CD4-positive, alpha-beta T cell (primary cell): ENCODE measurements at regions not wholly inside any gene's neighbourhood (a gene's known extent, or its start where the extent isn't known, plus 50 kb on each side); places are given as distances from the start of the nearest gene placed in this dataset.

Experiments
- ATAC-seq: fragments of 200-7000 bp; cut with Tn5 transposase; one replicate; pipeline ENCODE4 v1.10.0; 2022; ENCODE audit warnings: mild to moderate bottlenecking; ENCODE audit not compliant: poor library complexity
- CTCF ChIA-PET: fragments of 350-600 bp; sonication (Branson Sonifier 250); formaldehyde crosslinking; loops from one replicate; lab custom pipeline; 2021; ENCODE audit warnings: antibody characterized with exemption, inconsistent platforms; lab: Charles Lee
- POLR2A ChIA-PET: fragments of 350-600 bp; sonication (Branson Sonifier 250); formaldehyde crosslinking; loops from one replicate; lab custom pipeline; 2021; ENCODE audit warnings: antibody characterized with exemption, inconsistent platforms; lab: Charles Lee
- DNase-seq, 14 experiments: peaks; one replicate each; pipeline ENCODE4 v3.0.0-alpha.2; 2013 to 2020; ENCODE audit warnings: mixed read lengths in 2 of 14
- H3K27ac ChIP-seq, 2 donors: one replicate each; pipeline versions ENCODE4 v1.5.1 to v1.7.0; 2013; ENCODE audit warnings: low read length in 2 of 2, low read depth in 1 of 2, mild to moderate bottlenecking in 1 of 2
- H3K27me3 ChIP-seq, 2 experiments: 1 replicate in 1 of 2; 2 replicates in 1 of 2; pipeline versions ENCODE4 v1.6.1 to v1.7.0; 2013; ENCODE audit warnings: low read length in 2 of 2, control low read depth in 1 of 2, mild to moderate bottlenecking in 1 of 2, moderate library complexity in 1 of 2; ENCODE audit not compliant: insufficient read depth in 2 of 2, control insufficient read depth in 1 of 2
- H3K36me3 ChIP-seq: one replicate; pipeline ENCODE4 v1.6.1; 2013; ENCODE audit warnings: low read length, control low read depth; ENCODE audit not compliant: insufficient read depth
- H3K4me1 ChIP-seq: one replicate; pipeline ENCODE4 v1.6.1; 2013; ENCODE audit warnings: low read length, control low read depth; ENCODE audit not compliant: insufficient read depth
- H3K4me3 ChIP-seq: one replicate; pipeline ENCODE4 v1.5.1; 2013; ENCODE audit warnings: mild to moderate bottlenecking, low read length, moderate library complexity
- H3K9me3 ChIP-seq, 2 experiments: 1 replicate in 1 of 2; 2 replicates in 1 of 2; pipeline versions ENCODE4 v1.6.1 to v1.7.0; 2013; ENCODE audit warnings: low read length in 2 of 2, mild to moderate bottlenecking in 2 of 2, control low read depth in 1 of 2, moderate library complexity in 1 of 2; ENCODE audit not compliant: control insufficient read depth in 1 of 2, insufficient read depth in 1 of 2
- H3K27ac Mint-ChIP-seq: one replicate; pipeline ENCODE4 v1.8.0; 2020; ENCODE audit warnings: mixed read lengths
- H3K27me3 Mint-ChIP-seq: one replicate; pipeline ENCODE4 v1.8.0; 2021; ENCODE audit warnings: mixed read lengths
- H3K36me3 Mint-ChIP-seq: one replicate; pipeline ENCODE4 v1.8.0; 2021; ENCODE audit warnings: low read depth, mixed read lengths
- H3K4me1 Mint-ChIP-seq: one replicate; pipeline ENCODE4 v1.8.0; 2021; ENCODE audit warnings: low read depth, mixed read lengths
- H3K4me3 Mint-ChIP-seq: one replicate; pipeline ENCODE4 v1.8.0; 2020; ENCODE audit warnings: mild to moderate bottlenecking, mixed read lengths
- H3K9me3 Mint-ChIP-seq: one replicate; pipeline ENCODE4 v1.8.0; 2020; ENCODE audit warnings: mixed read lengths
- intact Hi-C, 2 experiments: fragments of 100-400 bp; cut with DNase I in 1 of 2; cut with micrococcal nuclease in 1 of 2; formaldehyde crosslinking; loops; one replicate each; pipeline versions ENCODE4 v1.15.1 to v1.9.0; 2023 to 2025; cut with DNase I, micrococcal nuclease
- TF ChIP-seq, protein P1 (sequence below): fragments of 200-600 bp; IDR thresholded peaks from one replicate; pipeline ENCODE4 v1.8.0; 2022; ENCODE audit warnings: antibody characterized with exemption, mild to moderate bottlenecking

DNA sequence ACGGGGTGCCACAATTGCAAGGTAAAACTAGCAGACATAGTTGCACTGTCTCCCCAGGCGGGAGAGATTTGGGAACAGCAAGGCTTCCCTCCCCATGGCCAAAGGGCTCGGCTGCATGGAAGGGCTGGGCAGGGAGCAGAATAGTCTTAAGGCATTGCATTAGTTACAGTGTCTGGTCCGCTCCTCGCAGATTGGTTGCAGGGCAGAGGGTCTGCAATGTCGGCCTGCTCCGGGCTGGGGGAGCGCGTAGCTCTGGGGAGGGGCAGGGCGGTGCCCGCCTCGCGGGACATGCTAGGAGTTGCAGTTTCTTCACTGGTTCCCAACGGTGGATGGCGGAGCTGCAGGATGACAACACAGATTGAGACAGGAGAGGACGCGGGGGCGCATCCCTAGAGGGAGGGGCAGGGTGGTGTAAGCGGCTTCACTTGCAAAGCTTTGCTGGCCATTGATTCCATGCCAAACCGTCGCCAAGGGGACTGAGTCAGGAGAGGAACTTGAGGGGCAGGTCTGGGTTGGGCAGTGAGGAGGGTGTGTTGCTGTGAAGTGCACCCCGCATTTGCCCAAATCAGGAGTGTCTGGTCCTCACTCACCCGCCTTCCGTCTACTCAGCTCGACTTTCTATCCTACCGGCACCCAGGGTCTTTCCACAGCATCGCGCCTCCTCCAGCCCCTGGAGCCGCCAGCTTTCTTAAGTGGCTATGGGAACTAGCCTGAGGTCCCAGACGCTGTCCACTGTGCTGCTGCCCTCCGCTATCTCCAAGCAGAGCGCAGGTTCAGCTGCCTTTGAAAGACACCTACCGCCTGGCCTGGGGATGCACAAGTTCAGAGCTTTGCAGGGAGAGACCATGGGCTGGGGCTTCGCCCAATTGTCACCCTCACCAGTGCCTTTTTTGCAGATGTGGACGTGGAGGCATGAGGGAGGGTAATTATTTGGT is 1748.9 kb downstream of the TP53TG3F start:
- intact Hi-C loops: no loop called here
- peaks cover 8 to 33% of the 10 kb centered on the region in 2 experiments for H3K9me3 ChIP-seq
- H3K27me3 Mint-ChIP-seq: no peaks in the 10 kb centered on the region
- H3K36me3 ChIP-seq: no peaks in the 10 kb centered on the region
- no peak overlapping the region for H3K4me3 ChIP-seq
- no peak overlapping the region for H3K27ac ChIP-seq
- no peaks in the 10 kb centered on the region for H3K36me3 Mint-ChIP-seq
- POLR2A ChIA-PET: no interaction called here
- no peak for DNase-seq
- TF ChIP-seq, protein P1, sequence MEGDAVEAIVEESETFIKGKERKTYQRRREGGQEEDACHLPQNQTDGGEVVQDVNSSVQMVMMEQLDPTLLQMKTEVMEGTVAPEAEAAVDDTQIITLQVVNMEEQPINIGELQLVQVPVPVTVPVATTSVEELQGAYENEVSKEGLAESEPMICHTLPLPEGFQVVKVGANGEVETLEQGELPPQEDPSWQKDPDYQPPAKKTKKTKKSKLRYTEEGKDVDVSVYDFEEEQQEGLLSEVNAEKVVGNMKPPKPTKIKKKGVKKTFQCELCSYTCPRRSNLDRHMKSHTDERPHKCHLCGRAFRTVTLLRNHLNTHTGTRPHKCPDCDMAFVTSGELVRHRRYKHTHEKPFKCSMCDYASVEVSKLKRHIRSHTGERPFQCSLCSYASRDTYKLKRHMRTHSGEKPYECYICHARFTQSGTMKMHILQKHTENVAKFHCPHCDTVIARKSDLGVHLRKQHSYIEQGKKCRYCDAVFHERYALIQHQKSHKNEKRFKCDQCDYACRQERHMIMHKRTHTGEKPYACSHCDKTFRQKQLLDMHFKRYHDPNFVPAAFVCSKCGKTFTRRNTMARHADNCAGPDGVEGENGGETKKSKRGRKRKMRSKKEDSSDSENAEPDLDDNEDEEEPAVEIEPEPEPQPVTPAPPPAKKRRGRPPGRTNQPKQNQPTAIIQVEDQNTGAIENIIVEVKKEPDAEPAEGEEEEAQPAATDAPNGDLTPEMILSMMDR: no peak
- H3K4me3 Mint-ChIP-seq: no peak overlapping the region
- CTCF ChIA-PET: no interaction called here
- H3K27me3 ChIP-seq: no peaks in the 10 kb centered on the region
- H3K9me3 Mint-ChIP-seq: peaks cover 4% of the 10 kb centered on the region
- no peaks in the 10 kb centered on the region for H3K4me1 Mint-ChIP-seq
- no peak overlapping the region for H3K27ac Mint-ChIP-seq
- H3K4me1 ChIP-seq: no peaks in the 10 kb centered on the region
- ATAC-seq: no peak

- H3K27me3 Mint-ChIP-seq: no peaks in the 10 kb centered on the region
- no peak overlapping the region for H3K27ac Mint-ChIP-seq
- DNase-seq (no peak), ATAC-seq (no peak)
- no peak overlapping the region for H3K4me3 Mint-ChIP-seq
- CTCF ChIA-PET: no interaction called here
- H3K9me3 Mint-ChIP-seq: peaks cover 3% of the 10 kb centered on the region
- Histone ChIP-seq H3K27ac (no peak overlapping the region), H3K36me3 (no peaks in the 10 kb centered on the region), H3K27me3 (no peaks in the 10 kb centered on the region), H3K4me3 (no peak overlapping the region), H3K9me3 (peaks cover 5 to 43% of the 10 kb centered on the region in 2 experiments), H3K4me1 (no peaks in the 10 kb centered on the region)
- no peaks in the 10 kb centered on the region for H3K4me1 Mint-ChIP-seq
- intact Hi-C loops: no loop called here
- no peaks in the 10 kb centered on the region for H3K36me3 Mint-ChIP-seq
- POLR2A ChIA-PET: no interaction called here
- TF ChIP-seq, protein P1: no peak
Measured at GRCh38 chr16:35210681-35211433, 1751.4 kb downstream of the TP53TG3F start.

GRCh38 chr16:35214840-35215239 is 1755.4 kb downstream of the TP53TG3F start:
- Histone ChIP-seq H3K4me1 (no peaks in the 10 kb centered on the region), H3K27ac (no peak overlapping the region), H3K9me3 (peaks cover 0 to 38% of the 10 kb centered on the region in 2 experiments), H3K4me3 (no peak overlapping the region), H3K27me3 (no peaks in the 10 kb centered on the region), H3K36me3 (no peaks in the 10 kb centered on the region)
- H3K27me3 Mint-ChIP-seq: no peaks in the 10 kb centered on the region
- H3K36me3 Mint-ChIP-seq: no peaks in the 10 kb centered on the region
- ATAC-seq: no peak
- TF ChIP-seq, protein P1: no peak
- intact Hi-C loops: no loop called here
- no peak overlapping the region for H3K4me3 Mint-ChIP-seq
- H3K27ac Mint-ChIP-seq: no peak overlapping the region
- no peaks in the 10 kb centered on the region for H3K4me1 Mint-ChIP-seq
- peaks cover 14% of the 10 kb centered on the region for H3K9me3 Mint-ChIP-seq
- no peak for DNase-seq
- POLR2A ChIA-PET: no interaction called here
- CTCF ChIA-PET: no interaction called here
